Activated naive CD8-positive, alpha-beta T cell treated with anti-CD3 and anti-CD28 coated beads, Interleukin-2, amount 10 ng/mL, durations not matched to agents 7 days and 5 days (primary cell): ENCODE measurements at regions not wholly inside any gene's neighbourhood (a gene's known extent, or its start where the extent isn't known, plus 50 kb on each side); places are given as distances from the start of the nearest gene placed in this dataset.

Experiments
- ATAC-seq: fragments of 150-1000 bp; cut with Tn5 transposase; one replicate; pipeline ENCODE4 v1.10.0; 2021; ENCODE audit warnings: low read depth, moderate library complexity
- POLR2A ChIA-PET: fragments of 350-600 bp; sonication (Branson Sonifier 250); formaldehyde crosslinking; loops from one replicate; lab custom pipeline; 2021; ENCODE audit warnings: antibody characterized with exemption; lab: Charles Lee
- DNase-seq: peaks from one replicate; pipeline ENCODE4 v3.0.0; 2021
- H3K27ac Mint-ChIP-seq: one replicate; pipeline ENCODE4 v1.8.0; 2022; ENCODE audit warnings: mild to moderate bottlenecking, mixed read lengths
- H3K27me3 Mint-ChIP-seq: one replicate; pipeline ENCODE4 v1.8.0; 2022; ENCODE audit warnings: mild to moderate bottlenecking, moderate library complexity, mixed read lengths
- H3K36me3 Mint-ChIP-seq: one replicate; pipeline ENCODE4 v1.8.0; 2021; ENCODE audit warnings: mild to moderate bottlenecking, mixed read lengths
- H3K4me1 Mint-ChIP-seq: one replicate; pipeline ENCODE4 v1.8.0; 2021; ENCODE audit warnings: mixed read lengths
- H3K4me3 Mint-ChIP-seq: one replicate; pipeline ENCODE4 v1.8.0; 2022; ENCODE audit warnings: mild to moderate bottlenecking, moderate library complexity, mixed read lengths
- H3K9me3 Mint-ChIP-seq: one replicate; pipeline ENCODE4 v1.8.0; 2021; ENCODE audit warnings: mixed read lengths

DNA sequence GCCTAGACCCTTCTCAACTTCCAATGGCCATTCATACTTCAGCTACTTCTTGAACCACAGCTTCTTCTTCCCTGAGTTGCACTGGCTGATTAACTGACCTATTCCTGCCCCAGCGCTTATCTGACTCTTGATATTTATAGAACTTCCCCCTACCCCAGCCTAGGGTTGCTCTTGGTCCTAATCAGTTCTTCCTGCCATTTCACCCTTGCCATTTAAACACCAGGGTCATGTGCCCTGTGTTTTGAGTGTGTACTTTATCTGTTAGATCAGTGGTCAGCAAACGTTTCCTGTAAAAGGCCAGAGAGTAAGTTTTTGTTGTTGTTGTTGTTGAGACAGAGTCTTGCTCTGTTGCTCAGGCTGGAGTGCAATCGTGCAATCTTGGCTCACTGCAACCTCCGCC lies 82.4 kb upstream of the COX10 start:
- H3K27ac Mint-ChIP-seq, result no peak overlapping the region
- no peaks in the 10 kb centered on the region for H3K27me3 Mint-ChIP-seq
- no peaks in the 10 kb centered on the region for H3K4me1 Mint-ChIP-seq
- H3K36me3 Mint-ChIP-seq, result peaks cover 17% of the 10 kb centered on the region
- POLR2A ChIA-PET, result no interaction called here
- peaks cover 3% of the 10 kb centered on the region for H3K9me3 Mint-ChIP-seq
- DNase-seq (no peak), ATAC-seq (no peak)
- no peak overlapping the region for H3K4me3 Mint-ChIP-seq

DNA sequence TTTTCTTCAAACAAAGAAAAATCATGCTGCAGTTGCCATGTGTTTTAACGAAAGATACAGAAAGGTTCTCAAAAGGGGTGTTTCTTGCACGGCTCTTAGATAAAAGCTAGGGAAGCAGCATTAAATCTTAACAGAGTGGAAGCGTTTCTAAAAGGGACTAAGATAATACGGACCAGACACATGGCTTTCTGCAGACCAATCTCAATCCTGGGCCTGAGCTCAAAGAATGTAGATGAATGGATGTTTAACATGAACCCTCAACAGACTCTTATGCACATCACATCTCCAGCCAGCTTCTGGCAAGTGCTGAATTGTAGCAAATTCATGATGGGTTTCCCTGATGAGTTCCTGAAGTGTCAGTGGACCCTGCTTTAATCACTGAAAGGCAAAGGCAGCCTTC lies 80.2 kb upstream of the COX10 start:
- peaks cover 6% of the 10 kb centered on the region for H3K36me3 Mint-ChIP-seq
- no peak overlapping the region for H3K27ac Mint-ChIP-seq
- no peaks in the 10 kb centered on the region for H3K27me3 Mint-ChIP-seq
- no peaks in the 10 kb centered on the region for H3K4me1 Mint-ChIP-seq
- no peak overlapping the region for H3K4me3 Mint-ChIP-seq
- POLR2A ChIA-PET, result no interaction called here
- no peaks in the 10 kb centered on the region for H3K9me3 Mint-ChIP-seq
- no peak for ATAC-seq
- DNase-seq, result no peak

DNA sequence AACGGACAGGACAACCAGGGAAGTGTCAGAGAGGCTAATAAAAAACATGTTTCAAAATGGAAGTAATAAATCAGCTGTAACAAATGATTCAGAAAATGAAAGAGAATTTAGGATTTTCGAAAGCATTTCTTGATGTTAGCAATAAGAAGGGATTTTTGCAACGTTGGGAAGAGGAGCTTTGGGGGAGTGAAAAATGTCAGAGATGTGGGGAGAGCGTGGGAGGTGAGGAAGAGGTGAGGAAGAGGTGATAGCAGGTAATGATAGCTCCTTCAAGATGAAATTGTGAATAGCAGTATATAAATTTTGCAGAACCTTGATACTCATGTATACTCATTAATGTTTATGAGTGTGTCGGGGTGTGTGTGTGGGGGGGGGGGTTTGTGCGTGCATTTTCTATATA lies 76.2 kb upstream of the COX10 start:
- ATAC-seq (no peak), DNase-seq (no peak)
- H3K4me1 Mint-ChIP-seq, result no peaks in the 10 kb centered on the region
- no peak overlapping the region for H3K27ac Mint-ChIP-seq
- no peak overlapping the region for H3K4me3 Mint-ChIP-seq
- POLR2A ChIA-PET, result no interaction called here
- no peaks in the 10 kb centered on the region for H3K9me3 Mint-ChIP-seq
- no peaks in the 10 kb centered on the region for H3K27me3 Mint-ChIP-seq
- H3K36me3 Mint-ChIP-seq, result peaks cover 3% of the 10 kb centered on the region

DNA sequence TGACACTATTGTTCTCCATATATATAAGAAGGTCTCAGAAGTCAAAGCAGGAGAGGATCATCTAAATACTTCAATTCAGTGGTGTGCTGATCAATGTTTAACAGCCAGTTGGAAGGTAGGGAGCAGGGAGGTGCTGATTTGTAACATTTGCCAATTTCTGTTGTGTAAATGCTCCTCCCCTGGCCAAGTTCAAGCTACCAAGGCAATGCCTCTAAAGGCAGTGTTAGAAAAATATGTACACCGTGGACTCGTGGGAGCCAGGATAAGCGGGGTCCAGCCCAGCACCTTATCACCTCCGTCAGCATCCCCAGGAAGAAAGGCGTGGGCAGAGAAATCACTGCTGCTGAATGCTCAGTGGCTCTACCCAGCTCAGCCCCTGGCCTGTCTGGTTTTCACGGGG lies 75.3 kb upstream of the COX10 start:
- DNase-seq (no peak), ATAC-seq (no peak)
- POLR2A ChIA-PET, result no interaction called here
- Mint-ChIP-seq H3K27me3 (no peaks in the 10 kb centered on the region), H3K4me1 (no peaks in the 10 kb centered on the region), H3K27ac (no peak overlapping the region), H3K36me3 (peaks cover 3% of the 10 kb centered on the region), H3K9me3 (no peaks in the 10 kb centered on the region), H3K4me3 (no peak overlapping the region)

DNA sequence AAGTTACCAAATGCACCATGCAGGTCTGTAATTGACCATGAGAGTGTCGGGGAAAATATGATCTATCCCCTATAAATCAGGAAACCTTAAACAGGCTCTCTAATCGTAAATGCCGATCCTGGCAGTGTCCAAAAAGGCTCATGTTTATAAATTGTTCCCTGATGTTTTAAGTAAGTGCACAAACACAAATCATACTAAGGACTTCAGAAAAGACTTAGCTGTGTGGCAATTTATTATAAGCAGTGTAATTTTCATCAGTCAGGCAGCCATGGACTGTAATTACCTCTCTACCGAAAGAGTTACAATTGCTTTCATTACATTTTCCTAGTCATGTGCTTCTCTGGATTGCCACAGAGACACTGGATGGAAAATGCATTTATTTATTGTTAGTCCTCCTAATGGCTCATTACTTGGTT lies 73.4 kb upstream of the COX10 start:
- ATAC-seq (no peak), DNase-seq (no peak)
- Mint-ChIP-seq H3K9me3 (peaks cover 7% of the 10 kb centered on the region), H3K4me1 (no peaks in the 10 kb centered on the region), H3K27ac (no peak overlapping the region), H3K27me3 (no peaks in the 10 kb centered on the region), H3K4me3 (no peak overlapping the region), H3K36me3 (peaks cover 12% of the 10 kb centered on the region)
- POLR2A ChIA-PET, result no interaction called here

DNA sequence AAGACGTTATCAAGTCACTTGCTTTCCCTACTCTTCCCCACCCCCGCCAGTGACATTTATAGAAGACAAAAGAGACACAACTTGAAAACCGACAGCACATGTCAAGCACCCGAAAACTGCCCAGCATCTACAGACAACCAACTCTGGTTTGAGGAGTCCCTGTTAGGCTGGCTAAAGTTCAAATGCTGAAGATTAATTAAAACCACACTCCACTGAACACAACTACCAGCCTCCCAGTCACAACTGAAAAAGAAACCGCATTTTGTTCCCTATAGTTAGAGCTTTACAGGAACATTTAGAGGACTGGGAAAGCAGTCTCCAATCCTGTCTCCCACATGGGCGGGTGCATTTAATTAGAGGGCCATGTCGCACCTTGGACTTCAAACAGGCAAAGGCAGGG lies 73.0 kb upstream of the COX10 start:
- Mint-ChIP-seq H3K27ac (no peak overlapping the region), H3K27me3 (no peaks in the 10 kb centered on the region), H3K4me1 (no peaks in the 10 kb centered on the region), H3K4me3 (no peak overlapping the region), H3K36me3 (peaks cover 15% of the 10 kb centered on the region), H3K9me3 (peaks cover 10% of the 10 kb centered on the region)
- POLR2A ChIA-PET, result no interaction called here
- DNase-seq, result no peak
- ATAC-seq, result no peak

DNA sequence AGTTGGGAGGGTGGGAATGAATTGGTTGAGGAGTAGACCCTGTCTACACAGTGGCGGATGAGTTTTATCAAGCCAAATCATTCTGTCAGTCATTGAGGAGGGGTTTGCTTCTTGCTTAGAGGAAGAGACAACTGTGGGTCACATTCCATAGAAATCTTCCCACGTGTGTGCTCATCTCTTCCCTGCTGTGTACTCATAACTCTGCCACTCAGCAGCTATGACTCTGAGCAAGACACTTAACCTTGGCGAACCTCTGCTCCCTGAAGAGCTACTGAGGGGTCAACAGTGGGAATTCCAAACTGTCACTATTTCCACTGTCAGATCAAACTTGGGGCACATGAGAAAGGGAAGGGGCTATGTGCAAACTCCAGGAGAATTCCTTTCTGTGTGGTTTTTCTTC lies 72.6 kb upstream of the COX10 start:
- Mint-ChIP-seq H3K9me3 (peaks cover 10% of the 10 kb centered on the region), H3K27ac (no peak overlapping the region), H3K4me3 (no peak overlapping the region), H3K4me1 (no peaks in the 10 kb centered on the region), H3K36me3 (peaks cover 15% of the 10 kb centered on the region), H3K27me3 (no peaks in the 10 kb centered on the region)
- DNase-seq (no peak), ATAC-seq (no peak)
- POLR2A ChIA-PET, result no interaction called here

DNA sequence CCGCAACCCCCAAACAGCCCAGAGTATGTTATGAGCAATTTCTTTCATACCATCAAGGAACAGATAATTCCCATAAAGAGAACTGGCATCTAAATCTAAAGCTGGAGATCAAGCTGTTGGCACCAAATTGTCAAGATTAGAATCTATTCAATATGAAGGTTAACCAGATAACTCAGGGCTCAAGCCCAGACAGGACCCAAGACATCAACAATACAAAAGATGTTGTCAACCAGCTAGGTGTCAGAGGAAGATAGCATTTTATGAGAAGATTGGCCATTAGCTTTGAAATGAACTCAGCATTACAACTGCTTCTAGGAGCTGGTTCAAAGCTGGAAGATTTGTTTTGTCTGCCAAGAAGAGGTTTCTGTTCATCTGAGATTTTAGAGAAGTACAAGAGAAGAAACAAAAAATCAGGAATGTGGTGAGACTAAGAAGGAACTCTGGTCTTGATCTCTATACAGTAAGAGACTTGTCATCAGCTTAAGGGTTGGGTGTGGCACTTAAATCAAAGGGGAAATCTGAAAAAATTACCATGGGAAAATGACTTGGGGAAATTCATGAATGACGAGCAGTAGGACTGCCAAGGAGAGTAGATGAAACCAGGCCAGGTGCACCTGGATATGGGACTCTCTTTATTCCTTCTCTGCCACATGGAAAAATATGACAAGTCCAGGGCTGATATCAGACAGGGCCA lies 64.2 kb upstream of the COX10 start:
- POLR2A ChIA-PET, result no interaction called here
- Mint-ChIP-seq H3K36me3 (peaks cover 16% of the 10 kb centered on the region), H3K9me3 (peaks cover 11% of the 10 kb centered on the region), H3K27ac (no peak overlapping the region), H3K4me1 (no peaks in the 10 kb centered on the region), H3K27me3 (no peaks in the 10 kb centered on the region), H3K4me3 (no peak overlapping the region)
- DNase-seq (no peak), ATAC-seq (no peak)

DNA sequence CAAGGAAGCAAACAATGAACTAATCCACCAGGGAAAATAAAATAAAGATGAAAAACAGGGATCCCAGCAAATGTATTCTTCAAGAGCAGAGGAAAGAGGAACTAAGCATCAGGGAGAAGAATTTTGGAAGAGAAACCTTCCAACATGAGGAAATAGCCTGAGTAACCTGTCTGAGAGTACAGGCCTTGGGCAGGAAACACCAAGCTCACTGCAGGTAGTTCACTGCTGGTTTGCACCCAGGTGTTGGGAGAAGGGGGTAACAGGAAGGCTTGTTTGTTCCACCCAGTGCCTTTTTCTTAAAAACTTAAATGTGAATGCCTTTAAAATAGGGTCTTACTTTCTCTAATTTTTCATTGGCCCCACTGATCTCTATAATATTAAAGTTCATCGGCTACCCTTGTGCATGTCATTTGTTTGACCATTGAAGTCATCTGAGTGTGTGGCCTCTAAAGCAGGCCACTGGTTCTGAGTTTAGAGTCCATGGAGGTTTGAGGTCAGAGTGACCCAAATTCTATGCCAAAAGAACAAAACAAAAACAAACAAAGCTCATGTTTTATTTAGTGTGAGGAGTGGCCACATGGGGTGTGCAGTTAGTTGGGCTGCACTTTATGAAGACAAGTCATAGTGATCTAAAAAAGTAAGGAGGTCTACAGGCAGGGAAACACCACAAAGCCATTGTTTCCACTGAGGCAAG lies 62.9 kb upstream of the COX10 start:
- Mint-ChIP-seq H3K27me3 (no peaks in the 10 kb centered on the region), H3K27ac (no peak overlapping the region), H3K4me3 (no peak overlapping the region), H3K4me1 (no peaks in the 10 kb centered on the region), H3K9me3 (peaks cover 4% of the 10 kb centered on the region), H3K36me3 (peaks cover 6% of the 10 kb centered on the region)
- POLR2A ChIA-PET, result no interaction called here
- DNase-seq, result no peak
- no peak for ATAC-seq

DNA sequence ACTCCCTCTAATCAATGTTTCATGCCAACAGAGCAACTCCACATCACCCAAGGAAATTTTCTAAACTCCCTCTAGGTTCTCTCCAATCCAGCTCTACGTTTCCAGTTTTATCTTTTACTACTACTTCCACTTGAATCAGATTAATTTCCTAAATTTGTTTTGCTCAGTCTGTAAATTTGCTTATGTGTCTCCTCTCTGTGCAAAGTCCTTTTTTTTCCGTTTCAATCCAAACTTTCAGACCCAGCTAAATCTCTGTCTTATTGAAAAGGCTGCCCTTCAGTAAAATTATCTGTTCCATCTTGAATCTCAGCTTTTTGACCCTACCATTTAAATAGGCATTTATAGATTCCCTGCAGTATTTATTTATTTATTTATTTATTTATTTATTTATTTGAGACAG lies 61.4 kb upstream of the COX10 start:
- ATAC-seq (no peak), DNase-seq (no peak)
- peaks cover 2% of the 10 kb centered on the region for H3K9me3 Mint-ChIP-seq
- no peak overlapping the region for H3K4me3 Mint-ChIP-seq
- no peaks in the 10 kb centered on the region for H3K27me3 Mint-ChIP-seq
- H3K4me1 Mint-ChIP-seq, result peaks cover 2% of the 10 kb centered on the region
- POLR2A ChIA-PET, result no interaction called here
- peaks cover 4% of the 10 kb centered on the region for H3K36me3 Mint-ChIP-seq
- no peak overlapping the region for H3K27ac Mint-ChIP-seq

DNA sequence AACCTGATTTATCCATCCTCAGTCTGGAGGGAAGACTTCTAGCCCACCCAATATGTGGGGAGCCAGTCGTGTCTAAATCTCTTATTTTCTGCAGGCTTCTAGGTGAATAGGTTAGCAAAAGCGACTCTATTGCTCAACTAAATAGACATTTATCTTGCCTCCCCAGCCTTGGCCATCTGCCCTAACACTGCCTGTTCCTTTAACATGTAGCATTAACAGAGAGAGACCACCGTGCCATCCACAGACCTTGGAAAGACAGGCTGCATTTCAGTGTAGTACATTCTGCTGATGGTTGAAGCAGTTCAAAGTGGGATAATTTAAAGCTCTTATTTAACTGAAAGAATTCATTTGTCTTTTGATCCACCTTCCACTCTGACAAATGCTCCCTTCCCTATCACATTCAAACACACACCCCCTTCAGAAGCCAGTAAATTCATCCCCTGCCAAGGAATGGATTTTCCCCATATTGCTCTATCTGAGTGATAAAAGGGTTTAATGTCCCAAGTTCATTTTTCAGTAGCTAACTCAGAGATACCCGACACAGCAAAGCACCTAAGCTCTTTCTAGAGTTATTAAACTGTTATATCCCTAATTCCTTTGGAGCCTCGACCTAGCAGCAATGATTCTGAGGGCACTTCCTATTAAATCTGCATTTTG lies 58.1 kb upstream of the COX10 start:
- Mint-ChIP-seq H3K9me3 (peaks cover 2% of the 10 kb centered on the region), H3K4me1 (peaks cover 3% of the 10 kb centered on the region), H3K4me3 (no peak overlapping the region), H3K36me3 (peaks cover 2% of the 10 kb centered on the region), H3K27me3 (no peaks in the 10 kb centered on the region), H3K27ac (no peak overlapping the region)
- POLR2A ChIA-PET, result no interaction called here
- no peak for DNase-seq
- no peak for ATAC-seq

DNA sequence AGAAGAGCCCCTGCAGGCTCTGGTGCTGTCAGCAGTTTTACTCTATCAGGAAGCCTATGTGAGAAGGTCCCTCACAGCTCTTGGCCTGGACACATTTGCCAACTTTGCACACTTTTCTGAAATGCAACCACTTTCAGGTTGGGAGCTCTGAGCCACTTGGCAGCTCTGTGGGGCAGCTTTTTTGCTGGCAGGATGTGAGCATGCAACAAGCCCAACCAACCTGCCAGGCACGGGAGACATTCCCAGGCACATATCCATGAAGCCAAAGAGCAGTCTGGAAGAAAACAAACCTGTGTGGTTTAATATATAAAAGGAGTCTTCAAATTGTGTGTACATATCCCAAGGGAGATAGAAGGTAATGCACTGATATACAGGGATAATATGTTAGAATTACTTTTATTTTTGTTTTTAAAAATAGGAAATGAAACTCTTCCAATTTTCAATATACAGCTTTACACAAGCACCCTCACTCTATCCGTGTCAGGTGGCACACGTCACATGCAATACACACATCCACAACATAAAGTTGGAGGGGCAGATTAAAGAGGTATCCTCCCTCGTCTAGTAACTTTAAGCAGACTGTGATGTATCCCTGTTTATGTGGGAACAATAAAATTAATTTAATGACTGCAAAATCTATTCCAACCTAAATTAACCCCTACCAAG lies 57.4 kb upstream of the COX10 start:
- Mint-ChIP-seq H3K27ac (no peak overlapping the region), H3K36me3 (peaks cover 2% of the 10 kb centered on the region), H3K27me3 (no peaks in the 10 kb centered on the region), H3K9me3 (peaks cover 2% of the 10 kb centered on the region), H3K4me1 (peaks cover 3% of the 10 kb centered on the region), H3K4me3 (no peak overlapping the region)
- DNase-seq, result no peak
- ATAC-seq, result no peak
- POLR2A ChIA-PET, result no interaction called here

DNA sequence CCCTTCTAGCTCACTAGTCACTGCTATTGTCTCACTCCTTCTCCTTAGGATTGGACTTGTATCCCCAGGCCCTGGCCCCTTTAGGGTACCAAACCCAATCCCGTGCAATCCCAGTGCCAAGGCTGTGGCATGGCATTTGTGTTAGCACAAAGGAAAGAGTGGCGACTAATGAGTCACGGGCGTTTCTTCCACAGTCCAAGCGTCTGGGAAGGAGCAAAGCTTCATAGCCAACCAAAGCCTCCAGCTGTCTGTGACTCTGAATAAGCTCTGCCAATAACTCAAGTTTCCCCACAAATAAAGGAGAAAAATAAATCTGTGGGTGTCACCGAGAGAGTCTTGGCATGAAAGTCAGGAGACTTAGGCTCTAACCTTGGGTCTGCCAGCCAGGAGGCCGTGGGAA lies 54.6 kb upstream of the COX10 start:
- Mint-ChIP-seq H3K4me1 (peaks cover 3% of the 10 kb centered on the region), H3K27ac (no peak overlapping the region), H3K4me3 (no peak overlapping the region), H3K36me3 (peaks cover 1% of the 10 kb centered on the region), H3K9me3 (peaks cover 2% of the 10 kb centered on the region), H3K27me3 (no peaks in the 10 kb centered on the region)
- ATAC-seq, result no peak
- DNase-seq, result no peak
- POLR2A ChIA-PET, result no interaction called here
